Osteoblast (primary cell): ENCODE measurements at regions not wholly inside any gene's neighbourhood (a gene's known extent, or its start where the extent isn't known, plus 50 kb on each side); places are given as distances from the start of the nearest gene placed in this dataset.

Experiments used
- DNase-seq: peaks from one replicate; pipeline ENCODE4 v3.0.0; 2011; ENCODE audit warnings: low spot score, mixed read lengths; ENCODE audit not compliant: insufficient read length; ENCODE audit errors: missing footprints
- H2AFZ ChIP-seq: 2 replicates; pipeline ENCODE4 v1.6.0; 2011; ENCODE audit warnings: mild to moderate bottlenecking, low read length
- H3K27ac ChIP-seq: 2 replicates; pipeline ENCODE4 v1.5.1; 2011; ENCODE audit warnings: mild to moderate bottlenecking, low read depth, low read length, moderate library complexity
- H3K27me3 ChIP-seq: 2 replicates; pipeline ENCODE4 v1.6.0; 2012; ENCODE audit warnings: mild to moderate bottlenecking, control low read depth, inconsistent platforms, low read length, moderate library complexity; ENCODE audit not compliant: insufficient read depth
- H3K36me3 ChIP-seq: 2 replicates; pipeline ENCODE4 v1.5.1; 2011; ENCODE audit warnings: mild to moderate bottlenecking, low read length, control low read depth, moderate library complexity; ENCODE audit not compliant: insufficient read depth
- H3K4me1 ChIP-seq: 2 replicates; pipeline ENCODE4 v1.5.1; 2011; ENCODE audit warnings: mild to moderate bottlenecking, low read length, control low read depth, moderate library complexity; ENCODE audit not compliant: insufficient read depth
- H3K4me2 ChIP-seq: 2 replicates; pipeline ENCODE4 v1.6.0; 2011; ENCODE audit warnings: mild to moderate bottlenecking, low read length; ENCODE audit not compliant: insufficient read depth
- H3K4me3 ChIP-seq: fragments of 200-600 bp; sonication (generic); 3 replicates; pipeline ENCODE4 v1.5.1; 2012; ENCODE audit warnings: mild to moderate bottlenecking, low read length, inconsistent platforms; ENCODE audit not compliant: insufficient read depth
- H3K79me2 ChIP-seq: 2 replicates; pipeline ENCODE4 v1.6.0; 2012; ENCODE audit warnings: mild to moderate bottlenecking, low read length, control low read depth, inconsistent platforms; ENCODE audit not compliant: insufficient read depth
- H3K9me3 ChIP-seq: 2 replicates; pipeline ENCODE4 v1.5.1; 2011; ENCODE audit warnings: low read depth, low read length, control low read depth
- H4K20me1 ChIP-seq: 2 replicates; pipeline ENCODE4 v1.6.0; 2012; ENCODE audit warnings: mild to moderate bottlenecking, low read length, control low read depth; ENCODE audit not compliant: insufficient read depth
- CTCF ChIP-seq: IDR thresholded peaks from 2 replicates; pipeline ENCODE4 v1.5.1; 2011; ENCODE audit warnings: mild to moderate bottlenecking, low read depth, low read length, moderate library complexity; ENCODE audit errors: extremely low read depth

GRCh38 chr5:158061451-158061850 lies 202.5 kb upstream of the CLINT1 start:
- Histone ChIP-seq H3K4me3 (no peak overlapping the region), H4K20me1 (no peaks in the 10 kb centered on the region), H3K27ac (no peak overlapping the region), H3K79me2 (no peaks in the 10 kb centered on the region), H3K4me1 (peaks cover under 1% of the 10 kb centered on the region), H3K27me3 (peaks cover 21% of the 10 kb centered on the region), H3K36me3 (no peaks in the 10 kb centered on the region), H2AFZ (no peak overlapping the region), H3K9me3 (no peaks in the 10 kb centered on the region), H3K4me2 (no peak overlapping the region)
- no peak for DNase-seq
- no peak for TF ChIP-seq CTCF

- no peak for DNase-seq
- no peak overlapping the region for H2AFZ ChIP-seq
- H3K4me2 ChIP-seq, result no peak overlapping the region
- no peaks in the 10 kb centered on the region for H3K79me2 ChIP-seq
- H4K20me1 ChIP-seq, result no peaks in the 10 kb centered on the region
- no peak for TF ChIP-seq CTCF
- no peak overlapping the region for H3K4me3 ChIP-seq
- H3K4me1 ChIP-seq, result peaks cover 2% of the 10 kb centered on the region
- H3K27ac ChIP-seq, result no peak overlapping the region
- H3K27me3 ChIP-seq, result peaks cover 17% of the 10 kb centered on the region
- H3K36me3 ChIP-seq, result no peaks in the 10 kb centered on the region
- H3K9me3 ChIP-seq, result no peaks in the 10 kb centered on the region
Measured at GRCh38 chr5:158060212-158060611, 201.3 kb upstream of the CLINT1 start.

- peaks cover 14% of the 10 kb centered on the region for H3K27me3 ChIP-seq
- no peak overlapping the region for H2AFZ ChIP-seq
- no peaks in the 10 kb centered on the region for H3K79me2 ChIP-seq
- no peaks in the 10 kb centered on the region for H3K36me3 ChIP-seq
- H4K20me1 ChIP-seq, result no peaks in the 10 kb centered on the region
- H3K27ac ChIP-seq, result no peak overlapping the region
- H3K4me1 ChIP-seq, result peaks cover 2% of the 10 kb centered on the region
- no peaks in the 10 kb centered on the region for H3K9me3 ChIP-seq
- no peak for TF ChIP-seq CTCF
- DNase-seq, result no peak
- no peak overlapping the region for H3K4me3 ChIP-seq
- no peak overlapping the region for H3K4me2 ChIP-seq
Measured at GRCh38 chr5:158058208-158059120, 199.5 kb upstream of the CLINT1 start.

- no peak overlapping the region for H3K4me3 ChIP-seq
- H2AFZ ChIP-seq, result no peak overlapping the region
- TF ChIP-seq CTCF, result no peak
- peaks cover 17% of the 10 kb centered on the region for H3K27me3 ChIP-seq
- peaks cover 2% of the 10 kb centered on the region for H3K4me1 ChIP-seq
- H3K36me3 ChIP-seq, result no peaks in the 10 kb centered on the region
- H4K20me1 ChIP-seq, result no peaks in the 10 kb centered on the region
- no peaks in the 10 kb centered on the region for H3K79me2 ChIP-seq
- H3K4me2 ChIP-seq, result no peak overlapping the region
- no peak overlapping the region for H3K27ac ChIP-seq
- no peak for DNase-seq
- no peaks in the 10 kb centered on the region for H3K9me3 ChIP-seq
Measured at GRCh38 chr5:158056130-158056825, 197.3 kb upstream of the CLINT1 start.
